Ishikawa (cell line): ENCODE measurements at regions not wholly inside any gene's neighbourhood (a gene's known extent, or its start where the extent isn't known, plus 50 kb on each side); places are given as distances from the start of the nearest gene placed in this dataset.

Experiments
- CEBPB ChIP-seq: IDR thresholded peaks from 2 replicates; pipeline ENCODE4 v1.6.1; 2012
- RAD21 ChIP-seq: IDR thresholded peaks from 2 replicates; pipeline ENCODE4 v1.6.1; 2012; ENCODE audit warnings: low read depth
- YY1 ChIP-seq: IDR thresholded peaks from 2 replicates; pipeline ENCODE4 v1.6.1; 2012; ENCODE audit warnings: low read depth
- TF ChIP-seq, protein P1 (sequence below): IDR thresholded peaks from 2 replicates; pipeline ENCODE4 v1.6.1; 2012; ENCODE audit warnings: low read depth, mild to moderate bottlenecking

DNA sequence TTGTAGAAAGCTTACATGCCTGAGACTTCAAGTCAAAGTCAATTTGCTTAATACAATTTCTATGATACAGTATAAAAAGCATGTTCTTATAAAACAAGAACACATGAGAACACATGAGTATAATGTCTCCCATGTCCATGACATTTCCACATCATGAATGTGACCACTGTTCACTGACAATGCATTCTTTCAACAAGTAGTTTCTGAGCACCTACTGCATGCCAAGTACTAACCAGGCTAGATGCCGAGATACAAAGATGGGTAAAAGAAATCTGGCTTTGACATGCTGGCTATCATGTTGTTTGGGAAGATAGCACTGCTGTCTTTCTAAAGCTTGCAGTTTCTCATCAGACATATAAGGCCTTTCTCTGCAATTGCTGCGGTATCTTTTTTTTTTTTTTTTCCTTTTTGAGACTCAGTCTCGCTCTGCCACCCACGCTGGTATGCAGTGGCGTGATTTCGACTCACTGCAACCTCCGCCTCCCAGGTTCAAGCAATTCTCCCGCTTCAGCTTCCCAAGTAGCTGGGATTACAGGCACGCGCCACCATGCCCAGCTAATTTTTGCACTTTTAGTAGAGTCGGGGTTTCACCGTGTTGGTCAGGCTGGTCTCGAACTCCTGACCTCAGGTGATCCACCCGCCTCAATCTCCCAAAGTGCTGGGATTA, 123.6 kb upstream of the DST start:
- no peak for TF ChIP-seq RAD21
- no peak for TF ChIP-seq CEBPB
- TF ChIP-seq YY1, result no peak
- TF ChIP-seq, protein P1, sequence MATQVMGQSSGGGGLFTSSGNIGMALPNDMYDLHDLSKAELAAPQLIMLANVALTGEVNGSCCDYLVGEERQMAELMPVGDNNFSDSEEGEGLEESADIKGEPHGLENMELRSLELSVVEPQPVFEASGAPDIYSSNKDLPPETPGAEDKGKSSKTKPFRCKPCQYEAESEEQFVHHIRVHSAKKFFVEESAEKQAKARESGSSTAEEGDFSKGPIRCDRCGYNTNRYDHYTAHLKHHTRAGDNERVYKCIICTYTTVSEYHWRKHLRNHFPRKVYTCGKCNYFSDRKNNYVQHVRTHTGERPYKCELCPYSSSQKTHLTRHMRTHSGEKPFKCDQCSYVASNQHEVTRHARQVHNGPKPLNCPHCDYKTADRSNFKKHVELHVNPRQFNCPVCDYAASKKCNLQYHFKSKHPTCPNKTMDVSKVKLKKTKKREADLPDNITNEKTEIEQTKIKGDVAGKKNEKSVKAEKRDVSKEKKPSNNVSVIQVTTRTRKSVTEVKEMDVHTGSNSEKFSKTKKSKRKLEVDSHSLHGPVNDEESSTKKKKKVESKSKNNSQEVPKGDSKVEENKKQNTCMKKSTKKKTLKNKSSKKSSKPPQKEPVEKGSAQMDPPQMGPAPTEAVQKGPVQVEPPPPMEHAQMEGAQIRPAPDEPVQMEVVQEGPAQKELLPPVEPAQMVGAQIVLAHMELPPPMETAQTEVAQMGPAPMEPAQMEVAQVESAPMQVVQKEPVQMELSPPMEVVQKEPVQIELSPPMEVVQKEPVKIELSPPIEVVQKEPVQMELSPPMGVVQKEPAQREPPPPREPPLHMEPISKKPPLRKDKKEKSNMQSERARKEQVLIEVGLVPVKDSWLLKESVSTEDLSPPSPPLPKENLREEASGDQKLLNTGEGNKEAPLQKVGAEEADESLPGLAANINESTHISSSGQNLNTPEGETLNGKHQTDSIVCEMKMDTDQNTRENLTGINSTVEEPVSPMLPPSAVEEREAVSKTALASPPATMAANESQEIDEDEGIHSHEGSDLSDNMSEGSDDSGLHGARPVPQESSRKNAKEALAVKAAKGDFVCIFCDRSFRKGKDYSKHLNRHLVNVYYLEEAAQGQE, result no peak
